SKM-1 (cell line): ENCODE measurements at regions not wholly inside any gene's neighbourhood (a gene's known extent, or its start where the extent isn't known, plus 50 kb on each side); places are given as distances from the start of the nearest gene placed in this dataset.

ENCODE experiments used
- DNase-seq: peaks from one replicate; lab custom pipeline; 2025; ENCODE audit not compliant: unreplicated experiment; lab: John Stamatoyannopoulos, UW

DNA sequence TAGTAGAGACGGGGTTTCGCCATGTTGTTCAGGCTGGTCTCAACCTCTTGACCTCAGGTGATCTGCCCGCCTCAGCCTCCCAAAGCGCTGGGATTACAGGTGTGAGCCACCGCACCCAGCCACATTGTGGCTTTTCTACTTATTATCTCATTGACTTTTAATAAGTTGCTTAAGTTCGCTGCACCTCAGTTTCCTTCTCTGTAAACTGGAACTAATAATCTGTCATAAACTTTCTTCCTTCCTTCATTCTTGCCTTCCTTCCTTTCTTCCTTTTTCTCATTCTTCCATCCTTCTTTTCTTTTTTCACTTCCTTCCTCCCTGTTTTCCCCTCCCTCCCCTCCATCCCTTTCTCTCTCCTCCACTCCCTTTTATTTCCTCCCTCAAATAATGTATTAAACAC lies 192.2 kb downstream of the MAF start:
- DNase-seq: no peak

DNA sequence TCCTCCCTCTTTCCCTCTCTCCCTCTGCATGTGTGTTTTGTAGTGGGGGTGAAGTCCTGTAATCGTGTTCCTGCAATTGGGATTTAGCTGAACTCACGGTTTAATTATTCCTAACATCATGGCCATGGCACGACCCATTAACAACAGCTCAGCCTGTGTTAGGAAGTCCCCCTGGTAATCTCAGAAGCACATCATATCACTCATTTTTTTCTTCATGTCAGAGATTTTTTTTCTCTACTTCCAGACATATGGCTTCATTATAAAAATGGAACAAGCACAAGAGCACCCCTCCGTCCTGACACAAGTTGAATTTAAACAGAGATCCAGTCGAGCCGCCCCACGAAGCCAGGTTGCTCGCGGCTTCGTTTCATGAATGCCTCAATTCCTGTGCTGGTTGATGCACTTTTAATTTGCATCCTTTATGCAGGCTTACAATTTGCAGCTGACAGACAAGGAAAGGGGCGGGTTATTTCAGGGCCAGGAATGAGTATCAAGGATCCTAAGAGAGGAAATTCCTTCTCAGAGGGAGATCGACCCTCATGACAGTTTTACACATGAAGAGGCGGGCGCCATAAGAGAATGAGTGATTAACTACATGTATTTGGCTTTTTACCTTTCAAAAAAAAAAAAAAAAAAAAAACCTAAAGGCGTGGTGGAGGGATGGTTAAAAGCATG lies 192.9 kb downstream of the MAF start:
- no peak for DNase-seq

DNA sequence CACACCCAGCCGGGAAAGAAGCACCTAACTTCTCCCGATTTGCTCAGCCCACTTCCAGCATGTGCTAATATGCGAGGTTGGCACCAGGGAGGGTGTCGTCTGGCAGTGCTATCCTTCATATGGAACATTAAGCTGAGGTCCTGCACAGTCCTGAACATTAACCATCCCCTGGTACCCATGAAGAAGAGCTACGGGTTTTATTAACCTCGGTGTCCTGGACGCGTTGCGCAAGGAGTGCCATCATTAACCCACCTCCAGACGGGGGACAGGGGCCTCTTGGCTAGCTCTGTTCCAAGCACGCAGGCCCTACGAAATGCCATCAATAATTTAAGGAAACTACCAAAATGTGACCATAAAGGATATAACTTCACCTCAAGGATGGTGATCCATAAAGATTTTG lies 193.5 kb downstream of the MAF start:
- no peak for DNase-seq

DNA sequence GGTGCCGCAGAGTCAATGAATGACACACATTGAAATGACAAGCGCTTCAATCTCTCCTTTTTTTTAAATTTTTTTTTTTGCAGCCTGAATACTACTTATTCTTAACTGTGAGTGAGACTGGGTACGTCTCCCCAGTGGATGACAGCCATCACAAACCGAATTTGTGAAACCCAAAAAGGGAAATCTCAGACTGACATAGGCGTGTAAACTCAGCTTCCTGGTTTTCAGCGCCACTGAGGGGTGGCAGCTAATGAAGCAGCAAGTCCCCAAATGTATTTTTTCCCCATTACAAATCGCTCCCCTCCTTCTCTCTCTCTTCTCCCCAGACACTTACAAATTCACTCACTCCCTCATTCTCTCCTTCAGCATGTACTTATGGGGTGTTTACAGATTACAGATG lies 196.0 kb downstream of the MAF start:
- no peak for DNase-seq

DNA sequence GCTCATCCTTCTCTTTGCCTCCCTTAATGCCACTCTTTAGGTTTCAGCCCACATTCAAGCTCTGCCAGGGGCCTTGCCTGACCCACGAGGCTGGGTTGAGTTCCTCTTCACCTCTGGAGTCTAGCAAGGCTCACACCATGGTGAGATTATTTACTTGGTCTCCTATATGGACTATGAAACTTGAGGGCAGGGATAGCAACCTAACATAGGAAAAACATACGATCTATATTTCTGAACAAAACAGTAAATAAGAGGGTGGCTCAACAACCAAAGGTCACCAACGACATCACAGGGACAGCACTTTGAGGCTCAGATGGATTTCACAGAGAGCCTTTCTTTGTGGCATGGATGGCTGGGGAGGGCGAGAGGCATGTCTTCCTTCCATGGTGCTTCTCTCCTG lies 197.0 kb downstream of the MAF start:
- DNase-seq: no peak

DNA sequence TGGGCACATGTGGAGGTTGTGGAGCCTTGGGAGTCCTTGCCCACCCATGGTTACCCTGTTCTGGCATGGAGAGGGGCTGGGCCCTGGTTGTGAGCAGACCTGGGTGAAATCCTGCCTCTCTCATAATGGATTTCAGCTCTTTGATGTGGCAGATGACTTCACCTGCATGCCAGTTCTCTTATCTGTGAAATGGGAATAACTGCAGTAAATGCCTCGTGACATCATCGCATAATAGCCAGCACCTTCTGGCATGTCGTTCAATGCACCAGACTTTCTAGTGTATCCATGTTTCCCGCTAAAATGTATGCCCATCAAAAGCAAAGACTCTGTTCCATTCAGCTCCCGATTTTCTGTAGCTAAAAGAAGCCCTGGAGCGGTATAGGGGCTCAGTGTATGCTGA lies 197.6 kb downstream of the MAF start:
- no peak for DNase-seq

DNA sequence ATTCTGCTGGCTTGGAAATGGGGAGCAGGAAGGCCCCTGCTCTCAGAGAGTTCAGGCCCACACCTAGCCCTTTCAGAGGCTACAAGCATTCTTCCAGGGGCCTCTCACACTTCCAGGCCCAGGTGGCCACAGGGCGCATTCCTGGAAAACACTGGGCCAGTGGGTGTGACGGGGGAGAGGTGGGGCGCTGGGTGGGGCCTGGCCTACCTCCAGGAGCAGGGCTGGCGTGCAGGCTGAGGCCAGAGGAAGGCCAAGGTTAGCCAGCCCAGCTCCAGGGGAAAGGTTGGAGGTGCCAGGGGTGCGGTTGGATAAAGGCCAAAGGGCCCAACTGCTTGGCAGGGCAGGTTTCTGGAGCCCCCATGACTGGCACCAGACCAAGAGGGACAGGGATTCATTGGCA lies 198.2 kb downstream of the MAF start:
- DNase-seq: no peak

DNA sequence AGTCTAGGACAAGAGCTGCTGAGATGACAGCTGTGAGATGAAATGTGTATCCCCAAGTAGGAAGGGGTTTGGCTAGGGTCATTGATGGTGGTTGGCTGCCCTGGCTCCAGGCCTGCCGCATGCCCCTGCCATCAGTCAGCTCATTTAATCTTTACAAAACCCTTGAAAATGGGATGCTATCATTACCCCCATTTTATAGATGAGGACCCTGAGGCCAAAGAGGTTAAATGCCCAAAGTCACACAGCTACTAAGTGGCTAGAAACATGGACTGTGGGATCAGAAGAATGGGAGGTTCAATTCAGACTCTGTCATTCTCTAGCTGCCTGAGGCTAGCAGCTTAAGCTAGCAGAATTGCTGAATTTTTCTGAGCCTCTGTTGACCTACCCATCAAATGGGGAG lies 198.8 kb downstream of the MAF start:
- no peak for DNase-seq

DNA sequence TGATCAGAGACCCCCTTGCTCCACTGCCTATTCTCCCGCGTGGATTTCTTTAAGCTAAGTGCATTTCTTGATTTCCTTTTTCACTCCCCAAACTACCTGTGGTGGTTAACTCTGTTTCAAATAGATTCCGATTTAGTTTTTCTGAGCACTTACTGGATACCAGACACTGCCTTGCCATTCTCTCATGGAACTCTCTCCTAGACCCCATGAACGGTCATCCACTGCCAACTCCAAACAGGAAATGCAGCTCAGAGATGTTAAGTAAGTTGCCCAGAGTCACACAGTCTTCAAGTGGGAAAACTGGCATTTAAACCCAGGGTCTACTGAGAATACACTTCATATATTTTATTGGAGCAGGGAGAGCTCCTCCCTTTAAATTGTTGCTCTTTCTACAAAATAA lies 199.4 kb downstream of the MAF start:
- DNase-seq: no peak

DNA sequence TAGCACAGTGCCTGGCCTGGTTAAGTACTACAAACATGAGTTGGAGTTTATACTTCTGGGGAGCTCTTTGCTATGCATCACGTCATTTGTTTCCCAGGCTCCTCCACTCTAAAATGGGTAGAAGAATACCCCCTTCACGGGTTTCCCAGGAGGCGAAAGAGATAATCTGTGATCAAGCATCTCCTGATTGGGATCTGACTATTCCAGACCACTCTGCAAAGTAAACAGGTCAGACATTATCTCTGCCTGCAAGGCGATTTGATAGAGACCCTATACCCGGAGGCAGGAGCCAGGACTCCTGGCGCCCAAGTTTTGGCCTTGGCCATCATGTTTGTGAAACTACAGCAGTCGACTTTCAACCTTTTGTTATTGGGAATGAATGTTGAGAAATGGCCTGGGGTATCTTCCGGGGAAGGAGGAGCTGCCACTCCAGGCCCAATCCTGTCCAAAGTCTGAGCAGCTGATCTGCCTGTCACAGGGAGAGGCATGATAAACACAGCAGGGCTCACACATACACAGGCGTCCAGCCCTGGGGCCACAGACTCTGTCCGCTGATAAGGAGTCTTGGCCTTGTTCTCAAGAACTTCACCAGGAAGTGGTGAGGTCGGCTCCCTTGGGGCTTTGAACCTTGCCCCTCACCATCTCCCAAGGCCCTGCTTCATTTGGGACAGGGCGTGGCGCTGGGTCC lies 199.9 kb downstream of the MAF start:
- DNase-seq: no peak

DNA sequence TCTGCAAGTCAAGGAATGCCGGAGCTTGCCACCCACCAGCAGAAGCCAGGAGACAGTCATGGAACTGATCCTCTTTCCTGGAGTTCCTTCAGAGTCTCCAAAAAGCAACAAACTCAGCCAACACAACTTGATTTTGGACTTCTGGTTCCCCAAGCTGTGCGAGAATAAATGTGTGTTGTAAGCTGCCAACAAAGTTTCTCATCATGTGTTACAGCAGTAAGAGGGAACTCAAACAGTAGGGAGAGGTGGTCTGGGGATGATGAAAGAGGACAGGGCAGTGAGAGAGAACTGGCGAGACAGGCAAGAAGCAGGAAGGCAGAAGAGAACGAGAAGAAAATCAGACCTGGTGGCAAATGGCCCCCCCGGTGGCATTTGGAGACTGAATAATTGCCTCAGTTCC lies 204.9 kb downstream of the MAF start:
- DNase-seq: no peak

DNA sequence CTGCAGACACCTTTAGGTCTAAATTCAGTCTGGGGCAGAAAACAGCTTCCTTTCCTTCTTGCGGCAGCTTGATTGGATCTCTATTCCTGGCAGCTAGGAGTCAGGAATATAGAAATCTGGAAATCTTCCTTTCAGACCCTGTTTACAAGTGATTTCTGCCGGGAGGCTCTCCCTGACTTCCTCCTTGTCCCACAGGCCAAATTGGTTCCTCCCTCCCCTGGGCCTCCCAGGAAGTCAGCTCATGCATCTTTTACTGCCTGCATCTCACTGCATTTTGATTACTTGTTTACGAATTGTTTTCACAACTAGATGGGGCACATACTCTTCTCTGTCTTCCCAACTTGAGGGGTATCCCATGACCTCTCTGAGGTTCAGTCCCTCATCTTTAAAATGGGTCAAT lies 206.3 kb downstream of the MAF start:
- no peak for DNase-seq

DNA sequence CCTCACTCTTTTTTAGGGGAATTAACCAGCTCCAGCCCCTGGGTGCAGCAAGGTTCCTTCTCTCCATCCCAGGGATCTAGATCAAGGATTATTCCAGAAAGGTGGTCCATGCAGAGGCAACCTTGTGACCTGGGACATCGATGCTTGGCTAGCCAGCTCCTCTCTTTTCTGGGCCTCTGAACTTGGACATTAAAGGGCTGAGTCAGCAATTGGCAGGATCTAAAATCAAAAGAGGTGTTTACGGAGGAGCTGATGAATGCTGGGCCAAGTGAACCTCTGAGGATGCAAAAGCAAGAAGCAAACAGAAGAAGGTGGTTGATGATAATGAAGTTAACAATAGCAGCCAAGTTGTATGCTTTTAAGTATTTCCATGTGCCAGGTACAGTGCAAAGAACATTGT lies 207.0 kb downstream of the MAF start:
- DNase-seq: no peak

DNA sequence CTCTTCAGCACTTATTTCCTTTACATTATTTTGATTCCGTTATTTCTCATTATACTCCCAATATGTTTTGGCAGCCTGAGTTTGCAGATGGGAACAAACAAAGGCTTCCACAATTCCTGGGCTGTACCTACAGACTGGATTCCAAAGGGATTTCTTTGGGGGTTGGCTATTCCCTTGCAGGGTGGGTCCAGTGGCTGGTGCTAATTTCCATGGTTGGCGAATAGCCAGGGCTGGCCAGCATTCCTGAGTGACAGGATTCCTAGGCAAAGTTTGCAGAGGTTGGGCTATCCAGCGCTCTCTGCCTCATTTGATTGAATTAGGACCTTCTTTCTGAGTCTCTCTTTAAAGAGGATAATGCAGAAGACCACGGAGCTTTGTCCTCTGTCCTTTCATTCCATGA lies 207.4 kb downstream of the MAF start:
- no peak for DNase-seq

DNA sequence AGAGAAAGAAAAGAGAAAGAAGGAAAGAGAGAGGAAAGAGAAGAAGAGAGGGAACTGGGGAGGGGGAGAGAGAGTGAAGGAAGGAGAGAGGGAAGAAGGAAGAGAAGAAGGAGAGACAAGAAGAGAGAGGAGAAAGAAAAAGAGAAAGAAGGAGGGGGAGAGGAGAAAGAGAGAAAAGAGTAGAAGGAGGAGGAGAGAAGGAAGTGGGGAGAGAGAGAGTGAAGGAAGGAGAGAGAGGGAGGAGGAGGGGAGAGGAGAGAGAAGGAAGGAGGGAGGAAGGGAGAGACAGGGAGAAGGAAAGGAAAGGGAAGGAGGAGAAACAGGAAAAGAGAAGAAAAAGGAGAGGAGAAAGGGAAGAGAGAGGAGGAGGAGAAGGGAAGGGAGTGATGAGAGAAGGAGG lies 208.5 kb downstream of the MAF start:
- no peak for DNase-seq

DNA sequence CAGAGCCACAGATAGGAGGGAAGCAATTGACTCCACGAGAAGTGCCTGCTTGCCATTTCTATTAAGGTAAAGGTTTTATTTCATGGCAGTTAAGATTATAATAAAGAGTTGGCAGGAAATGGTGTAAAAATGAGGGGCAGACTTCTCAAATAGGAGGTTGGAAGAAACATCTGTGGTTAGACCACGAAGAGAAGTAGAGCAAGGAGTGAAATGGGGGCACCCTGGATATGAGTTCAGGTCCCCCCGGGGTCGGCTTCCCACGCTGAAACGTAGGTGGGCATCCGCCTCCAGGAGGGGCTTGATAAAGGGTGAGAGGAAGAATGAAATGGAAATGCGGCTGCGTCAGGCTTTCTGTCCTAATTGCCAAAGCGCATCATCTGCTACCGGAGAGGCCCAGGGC lies 209.1 kb downstream of the MAF start:
- DNase-seq: no peak

DNA sequence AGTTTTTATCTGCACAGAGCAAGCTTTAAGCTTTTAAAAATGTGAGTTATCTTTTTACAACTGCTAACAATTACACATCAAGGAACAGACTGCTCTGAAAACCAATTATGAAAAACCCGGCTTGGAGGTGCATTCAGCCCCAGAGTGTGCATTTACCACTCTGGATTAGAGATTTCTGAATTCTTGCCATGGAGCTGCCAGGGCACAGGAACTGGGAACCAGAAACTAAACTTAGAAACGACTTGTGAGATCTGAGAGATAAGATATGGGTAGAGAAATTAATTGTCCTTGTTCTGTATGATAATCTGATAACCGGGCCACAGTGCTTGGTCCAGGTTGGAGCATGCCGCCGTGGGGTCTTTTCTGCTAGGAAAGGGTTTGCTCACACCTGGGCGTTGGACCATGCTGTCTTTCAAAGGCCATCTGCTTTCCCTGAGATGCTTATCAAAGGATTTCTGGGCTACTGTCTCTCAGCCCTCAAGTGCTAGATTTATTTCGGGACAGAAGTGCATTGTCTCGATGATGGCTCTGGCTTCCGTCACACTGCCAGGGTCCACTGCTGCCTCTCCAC lies 210.0 kb downstream of the MAF start:
- no peak for DNase-seq

DNA sequence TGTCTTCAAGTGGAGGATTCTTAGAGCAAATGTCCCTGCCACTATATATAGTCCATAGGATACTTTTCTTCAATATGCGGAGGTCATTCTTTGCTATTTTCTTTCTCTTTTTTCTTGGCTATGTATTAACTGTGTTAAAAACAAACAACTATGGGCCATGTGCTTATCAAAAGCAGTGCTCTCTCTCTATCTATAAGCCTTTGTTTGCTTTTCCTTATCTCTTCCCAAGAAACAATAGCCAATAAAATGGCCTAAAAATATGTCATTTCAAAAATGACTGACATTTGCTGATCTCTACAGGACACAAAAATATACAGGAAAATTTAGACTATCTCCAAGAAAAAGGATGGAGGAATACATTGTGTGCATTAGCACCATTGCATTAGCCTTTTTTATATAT lies 212.1 kb downstream of the MAF start:
- no peak for DNase-seq

DNA sequence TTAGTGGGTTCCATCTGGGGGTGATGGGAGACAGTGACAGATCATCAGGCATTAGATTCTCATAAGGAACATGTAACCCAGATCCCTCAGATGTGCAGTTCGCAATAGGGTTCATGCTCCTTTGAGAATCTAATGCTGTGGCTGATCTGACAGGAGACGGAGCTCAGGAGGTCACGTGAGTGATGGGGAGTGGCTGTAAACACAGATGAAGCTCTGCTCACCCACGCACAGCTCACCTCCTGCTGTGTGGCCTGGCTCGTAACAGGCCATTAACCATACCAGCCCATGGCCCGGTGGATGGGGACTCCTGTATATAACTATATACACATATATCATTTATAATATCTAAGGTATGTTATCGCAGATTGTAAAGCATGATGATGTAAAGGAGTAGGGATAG lies 214.2 kb downstream of the MAF start:
- no peak for DNase-seq

DNA sequence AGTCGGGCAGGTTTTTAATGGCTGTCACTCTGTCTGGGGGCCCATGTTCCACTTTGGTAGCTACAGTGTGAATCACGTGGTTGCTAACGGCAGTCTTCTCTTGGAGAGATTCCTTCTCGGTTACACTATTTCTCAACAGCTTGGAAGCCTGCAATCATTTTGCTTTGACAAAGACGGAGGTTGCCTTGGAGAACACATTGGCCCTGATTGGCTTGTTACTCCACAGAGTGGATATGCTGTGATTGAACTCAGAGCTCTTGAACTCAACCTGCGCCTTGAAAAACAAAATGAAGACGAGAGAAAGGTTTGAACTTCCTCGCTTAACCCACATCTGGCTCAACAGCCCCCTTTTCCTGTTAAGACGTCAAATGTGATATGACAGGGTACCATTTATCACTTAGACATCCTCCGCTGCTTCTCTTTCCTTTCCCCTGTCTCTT lies 218.9 kb downstream of the MAF start:
- no peak for DNase-seq

DNA sequence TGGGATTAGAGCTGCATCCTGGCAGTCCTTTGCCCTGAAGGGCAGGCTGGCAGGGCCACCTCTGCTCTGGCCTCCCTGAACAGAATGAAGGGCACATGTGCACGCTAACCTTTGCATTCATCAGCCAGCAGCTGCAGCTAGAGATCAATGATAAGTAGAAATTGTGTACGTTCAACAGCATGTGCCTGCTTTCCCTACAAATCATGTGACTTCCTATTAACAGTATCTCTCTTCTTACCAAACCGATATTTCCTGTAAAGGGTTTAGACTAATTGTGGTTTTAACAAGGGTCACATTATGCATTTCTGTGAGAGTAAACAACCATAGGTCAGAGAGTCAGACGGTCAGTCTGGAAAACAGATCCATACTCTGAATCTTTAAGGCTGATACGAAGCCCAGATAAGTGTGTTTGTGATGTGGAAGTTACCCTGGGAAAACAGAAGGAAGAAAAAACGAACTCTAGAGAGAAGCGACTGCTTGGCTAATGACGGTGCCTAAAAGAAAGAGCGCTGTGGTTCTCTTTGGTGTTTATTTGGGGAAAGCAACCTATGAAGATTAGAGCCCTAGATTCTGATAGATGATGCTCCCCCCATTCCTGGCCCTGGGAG lies 219.4 kb downstream of the MAF start:
- no peak for DNase-seq

DNA sequence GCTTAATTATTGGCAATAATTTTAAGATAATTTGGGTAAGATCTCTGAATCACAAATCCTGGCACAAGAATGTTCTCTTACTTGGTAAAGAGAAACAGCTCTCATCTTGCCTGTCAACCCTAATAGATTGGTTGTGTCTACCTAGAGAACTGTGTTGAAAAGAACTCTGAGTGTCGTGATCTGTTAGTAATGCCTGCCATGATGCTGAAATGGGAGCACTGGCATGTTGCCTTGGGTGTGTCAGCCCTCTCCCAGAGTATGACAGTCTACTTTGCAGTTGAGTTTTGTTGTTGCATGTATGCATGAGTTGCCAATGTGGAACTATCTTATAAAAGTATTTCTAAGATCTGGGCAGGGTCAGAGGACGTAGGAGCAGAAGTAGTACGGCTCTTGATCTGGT lies 221.4 kb downstream of the MAF start:
- DNase-seq: no peak
